AG20443 (cell line): ENCODE measurements at regions not wholly inside any gene's neighbourhood (a gene's known extent, or its start where the extent isn't known, plus 50 kb on each side); places are given as distances from the start of the nearest gene placed in this dataset.

Experiments
- DNase-seq: peaks from one replicate; pipeline ENCODE4 v3.0.0; 2012; ENCODE audit warnings: low spot score, mixed read lengths

DNA sequence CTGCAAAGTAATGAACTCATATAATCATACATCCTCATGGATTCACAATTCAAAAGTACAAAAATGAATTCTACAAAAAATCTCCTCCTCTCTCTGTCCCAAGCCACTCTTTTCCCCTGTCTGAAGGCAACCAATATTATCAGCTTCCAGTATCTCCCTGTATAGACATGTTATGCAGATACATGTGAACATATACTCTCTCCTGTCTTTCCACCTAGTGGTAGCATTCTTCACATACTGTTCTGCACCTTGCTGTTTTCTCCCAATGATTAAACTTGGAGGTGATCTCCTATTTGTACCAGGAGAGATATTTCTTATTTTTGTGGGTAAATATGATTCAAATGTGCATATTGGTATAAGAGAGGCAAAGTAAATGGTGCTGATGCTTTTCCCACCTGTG is 416.4 kb downstream of the EPM2A start:
- DNase-seq: no peak

DNA sequence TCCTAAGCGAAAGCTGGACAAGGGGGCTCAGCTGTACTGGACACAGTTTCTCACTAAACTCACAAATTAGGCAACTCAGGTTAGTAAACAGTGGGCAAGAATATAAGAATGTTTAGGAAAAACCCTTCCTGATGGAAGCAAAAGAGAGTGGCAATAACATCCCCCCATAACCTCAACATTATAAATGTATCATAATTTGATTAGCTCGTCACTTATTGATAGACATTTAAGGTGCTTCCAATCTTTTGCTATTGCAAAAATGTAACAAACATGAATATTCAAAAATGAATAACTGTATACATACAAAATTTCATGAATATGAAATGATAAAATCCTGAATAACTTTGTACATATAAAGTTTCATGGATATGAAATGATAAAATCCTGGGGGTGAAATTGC is 415.7 kb downstream of the EPM2A start:
- DNase-seq: no peak

GRCh38 chr6:145323646-145324045 is 411.7 kb downstream of the EPM2A start:
- no peak for DNase-seq

DNA sequence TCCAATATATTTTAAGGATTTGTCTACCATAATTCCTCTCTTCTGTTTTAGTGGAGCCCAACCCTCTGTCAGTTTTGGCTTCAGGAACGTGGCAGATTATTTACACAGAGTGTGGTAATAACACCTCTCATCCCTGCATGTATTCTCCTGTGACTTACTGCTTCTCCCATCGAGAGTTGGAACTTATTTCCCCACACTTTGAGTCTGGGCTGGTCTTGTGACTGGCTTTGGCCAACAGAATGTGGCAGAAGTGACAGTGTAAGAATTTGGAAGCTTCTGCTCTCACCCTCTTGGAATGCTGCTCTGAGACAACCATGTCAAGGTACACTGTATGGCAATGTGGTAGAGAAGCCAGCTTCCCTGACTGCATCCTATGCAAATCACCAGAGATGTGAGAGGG is 407.7 kb downstream of the EPM2A start:
- no peak for DNase-seq

DNA sequence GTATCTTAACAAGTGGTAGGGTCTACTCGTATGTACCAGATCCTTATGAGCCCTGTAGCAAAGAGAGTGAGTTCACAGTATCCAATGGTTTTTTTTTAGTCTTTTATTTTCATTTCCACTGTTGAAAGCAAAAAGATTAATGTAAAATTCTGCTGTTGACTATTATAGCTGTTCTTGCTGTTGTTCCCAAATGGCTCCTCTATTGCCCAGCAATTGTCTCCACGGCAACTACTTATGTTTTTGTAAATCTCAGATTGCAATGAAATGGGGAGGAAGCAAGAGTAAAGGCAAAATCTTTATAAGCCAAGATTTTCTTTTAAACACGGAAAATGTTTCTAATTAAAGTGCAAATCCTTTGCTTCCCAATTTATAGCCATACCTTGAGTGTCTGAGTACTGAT is 406.1 kb downstream of the EPM2A start:
- no peak for DNase-seq

GRCh38 chr6:145331066-145331465 is 404.3 kb downstream of the EPM2A start:
- no peak for DNase-seq

GRCh38 chr6:145332011-145332410 is 403.3 kb downstream of the EPM2A start:
- no peak for DNase-seq

GRCh38 chr6:145336119-145336518 is 399.2 kb downstream of the EPM2A start:
- no peak for DNase-seq

GRCh38 chr6:145339089-145339488 is 396.2 kb downstream of the EPM2A start:
- no peak for DNase-seq

DNA sequence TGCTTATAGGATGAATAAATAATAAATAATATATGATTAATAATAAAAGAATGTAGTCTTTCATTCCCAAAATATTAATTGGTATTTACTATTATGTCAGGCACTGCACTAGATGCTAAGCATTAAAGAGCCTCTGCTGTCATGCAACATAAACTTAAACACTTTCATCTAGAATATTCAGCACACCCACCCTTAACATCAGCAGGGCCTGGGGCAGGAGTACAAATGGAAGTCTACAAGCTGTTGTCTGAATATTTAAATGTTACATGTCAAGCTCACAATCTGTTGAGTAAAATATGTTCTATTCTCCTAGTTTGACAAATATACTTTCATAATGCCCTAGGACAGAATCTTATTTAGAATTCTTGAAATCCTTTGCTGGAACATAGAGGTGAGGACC is 395.1 kb downstream of the EPM2A start:
- no peak for DNase-seq

- no peak for DNase-seq
Observed at GRCh38 chr6:145345094-145345493, 390.2 kb downstream of the EPM2A start.

- DNase-seq: no peak
Observed at GRCh38 chr6:145347216-145347615, 388.1 kb downstream of the EPM2A start.

DNA sequence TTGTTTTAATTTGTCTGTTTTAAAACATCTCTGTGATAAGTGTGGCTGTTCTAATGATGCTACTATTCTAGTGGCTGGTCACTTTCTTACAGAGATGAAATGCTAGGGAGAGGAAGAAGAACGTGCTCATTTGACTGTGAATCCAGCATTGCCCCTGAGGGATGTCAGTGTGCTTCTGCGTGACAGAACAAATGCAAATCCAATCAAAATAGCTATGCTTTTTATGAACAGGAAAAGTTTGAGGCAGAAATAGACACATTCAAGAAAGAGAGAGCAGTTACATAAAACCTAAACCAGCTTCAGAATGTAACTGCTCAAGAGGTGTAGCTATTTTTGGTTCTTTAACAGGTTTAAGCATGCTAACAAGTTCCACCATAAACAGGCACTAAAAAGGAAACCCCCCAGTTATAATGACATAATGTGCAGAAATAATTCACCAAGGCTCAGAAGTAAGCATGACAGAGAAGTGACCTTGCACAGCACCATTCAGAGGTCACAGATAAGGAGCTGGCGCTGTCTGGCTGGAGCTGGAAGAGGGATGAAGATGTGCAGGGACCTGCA is 385.3 kb downstream of the EPM2A start:
- no peak for DNase-seq

DNA sequence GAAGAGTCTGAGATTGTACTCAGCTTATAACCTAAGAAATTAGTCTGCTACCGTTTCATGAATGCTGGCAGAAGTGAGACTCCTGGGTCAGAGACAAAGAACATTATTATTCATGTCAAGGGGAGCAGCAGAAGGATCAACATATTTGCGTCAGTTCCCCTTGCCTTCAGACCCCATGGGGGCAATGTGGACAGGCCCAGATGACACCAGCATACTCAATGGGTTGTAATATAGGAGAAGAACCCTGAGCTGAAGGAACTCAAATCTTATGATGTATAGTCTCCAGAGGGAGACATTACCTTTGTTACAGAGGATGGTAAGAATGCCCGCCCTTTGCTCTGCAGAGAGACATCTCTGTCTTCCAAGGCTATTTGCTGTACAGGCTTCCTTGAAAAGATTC is 384.4 kb downstream of the EPM2A start:
- no peak for DNase-seq

- no peak for DNase-seq
Observed at GRCh38 chr6:145352382-145353080, 382.8 kb downstream of the EPM2A start.

DNA sequence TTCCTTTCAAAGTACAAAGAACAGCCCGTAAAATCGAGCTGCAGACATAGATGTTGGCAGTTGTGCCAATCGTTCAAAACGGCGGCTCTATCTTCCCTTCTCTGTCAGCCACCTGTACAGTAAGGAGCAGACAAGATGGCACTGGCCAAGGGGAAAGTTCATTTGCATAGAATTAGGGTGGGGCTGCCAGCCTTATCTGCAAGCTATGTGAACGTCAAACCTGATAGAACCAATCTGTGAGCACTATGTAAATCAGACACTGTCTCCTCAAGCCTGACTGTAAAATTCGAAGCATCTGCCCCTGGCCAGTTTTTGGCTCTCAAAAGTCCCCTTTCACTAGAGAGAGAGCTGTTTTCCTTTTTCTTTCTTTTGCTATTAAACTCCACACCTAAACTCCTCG is 374.5 kb downstream of the EPM2A start:
- DNase-seq: no peak

DNA sequence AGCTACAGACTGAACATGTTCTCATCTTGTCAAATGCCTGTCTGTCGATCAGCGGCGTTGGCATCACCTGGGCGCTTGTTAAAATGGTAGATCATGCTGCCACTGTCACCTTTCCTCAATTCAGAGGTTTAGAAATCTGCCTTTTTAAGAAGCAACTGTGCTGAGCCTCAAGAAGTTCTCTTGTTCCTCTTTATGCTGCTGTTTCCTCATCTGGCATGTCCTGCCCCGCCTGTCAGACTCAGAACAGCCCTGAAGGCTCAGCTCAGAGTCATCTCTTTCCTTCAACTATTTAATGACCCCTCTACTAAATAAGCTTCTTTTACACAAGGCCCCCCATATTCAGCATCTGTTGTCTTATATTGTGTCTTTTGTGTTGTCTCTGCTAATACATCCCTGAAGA is 368.2 kb downstream of the EPM2A start:
- no peak for DNase-seq

GRCh38 chr6:145368075-145368474 is 367.2 kb downstream of the EPM2A start:
- DNase-seq: peak; percentile 24

GRCh38 chr6:145370559-145370958 is 364.8 kb downstream of the EPM2A start:
- DNase-seq: no peak

DNA sequence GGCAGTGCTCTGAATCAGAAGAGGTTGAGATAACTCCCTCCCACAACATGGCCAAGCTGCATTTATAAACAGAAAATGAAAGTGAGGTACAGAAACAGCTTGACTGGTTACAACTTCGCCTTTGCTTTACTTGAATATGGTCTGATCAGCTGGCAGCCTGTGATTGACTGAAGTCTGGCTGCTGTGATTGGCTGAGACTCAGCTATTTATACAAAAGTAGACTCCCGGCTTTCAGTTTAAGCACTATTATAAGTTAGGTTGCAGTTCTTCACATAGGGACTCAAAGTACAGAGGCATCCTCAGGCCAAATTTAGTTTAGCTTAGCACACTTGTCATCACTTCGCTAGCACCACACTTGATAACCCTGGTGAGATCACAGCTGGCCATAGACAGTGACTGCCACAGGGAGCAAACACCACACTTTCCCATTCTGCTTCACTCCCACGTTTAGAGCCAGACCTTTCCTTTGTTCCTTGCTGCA is 362.6 kb downstream of the EPM2A start:
- DNase-seq: peak; percentile 45

DNA sequence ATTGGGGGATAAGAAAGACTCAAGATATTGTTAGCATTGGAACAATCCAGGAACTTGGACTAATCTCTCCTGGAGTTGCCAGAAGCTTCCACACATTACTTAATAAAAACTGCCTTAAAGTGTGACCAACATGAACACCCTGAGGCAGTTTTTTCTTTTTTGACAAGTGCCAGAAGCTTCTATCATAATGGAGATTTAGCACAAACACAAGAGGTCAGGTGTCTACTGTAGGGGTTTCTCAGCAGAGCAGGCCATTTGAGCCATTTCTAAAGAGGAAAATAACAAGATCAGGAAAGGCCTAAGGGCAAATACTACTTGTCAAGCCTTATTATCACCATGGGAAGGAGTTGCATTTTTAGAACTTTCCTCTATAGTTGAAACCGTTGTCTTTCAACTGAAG is 361.5 kb downstream of the EPM2A start:
- no peak for DNase-seq

GRCh38 chr6:145374570-145374969 is 360.8 kb downstream of the EPM2A start:
- DNase-seq: no peak

DNA sequence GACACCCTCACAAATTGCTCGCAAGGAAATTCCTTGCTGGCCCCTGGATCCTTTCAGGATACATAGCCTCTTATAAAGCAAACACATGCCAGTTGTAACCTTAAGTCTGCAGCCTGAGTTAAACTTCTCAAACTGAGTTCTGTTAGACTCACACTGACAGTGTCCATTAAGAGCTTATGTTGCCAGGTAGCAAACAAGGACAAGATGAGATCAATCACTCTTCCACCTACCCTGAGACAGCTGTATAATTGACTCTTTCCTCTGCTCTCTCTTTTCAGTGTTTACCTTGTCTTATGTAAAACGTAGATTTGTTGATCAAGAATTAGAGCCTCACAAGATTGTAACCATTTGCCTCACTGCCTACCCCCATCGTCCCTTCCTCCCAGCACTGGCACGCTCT is 359.8 kb downstream of the EPM2A start:
- no peak for DNase-seq

- no peak for DNase-seq
Observed at GRCh38 chr6:145380186-145380585, 355.1 kb downstream of the EPM2A start.
